Endothelial cell of umbilical vein (primary cell): ENCODE measurements at regions not wholly inside any gene's neighbourhood (a gene's known extent, or its start where the extent isn't known, plus 50 kb on each side); places are given as distances from the start of the nearest gene placed in this dataset.

ENCODE experiments used
- BruUV-seq: library from RNA; stranded (reverse); fragments of 400-500 nt; replicated peaks from 2 replicates; lab custom pipeline; 2021; lab: Mats Ljungman, UMichigan
- CTCF ChIA-PET: fragments of 300-600, 350-600 bp; sonication (Branson Sonifier 250); formaldehyde crosslinking; loops from one replicate; lab custom pipeline; 2021; ENCODE audit warnings: antibody characterized with exemption, inconsistent platforms; lab: Charles Lee
- POLR2A ChIA-PET: fragments of 300-600, 350-600 bp; sonication (Branson Sonifier 250); formaldehyde crosslinking; loops from one replicate; lab custom pipeline; 2021; ENCODE audit warnings: antibody characterized with exemption, inconsistent platforms; lab: Charles Lee
- DNase-seq: peaks from one replicate; pipeline ENCODE4 v3.0.0-alpha.2; 2011; ENCODE audit warnings: low read depth, low spot score
- FAIRE-seq: peaks from 2 replicates; lab custom pipeline; 2011; peaks lifted over from hg19 to GRCh38; lab: Jason Lieb, UNC
- H2AFZ ChIP-seq: 2 replicates; pipeline ENCODE4 v1.6.0; 2012; ENCODE audit warnings: low read depth, low read length, control low read depth, inconsistent platforms
- H3K27ac ChIP-seq: 2 replicates; pipeline ENCODE4 v1.5.1; 2011; ENCODE audit warnings: low read depth, mild to moderate bottlenecking, control low read depth, low read length, moderate library complexity; ENCODE audit not compliant: insufficient read depth
- H3K27me3 ChIP-seq, 2 experiments: 2 replicates each; pipeline versions ENCODE4 v1.6.0 to v1.6.1; 2011; ENCODE audit warnings: low read length in 2 of 2, mixed read lengths in 1 of 2; ENCODE audit not compliant: control insufficient read depth in 2 of 2, insufficient read depth in 2 of 2
- H3K36me3 ChIP-seq, 2 experiments: 2 replicates in 1 of 2; 3 replicates in 1 of 2; pipeline ENCODE4 v1.5.1; 2011; ENCODE audit warnings: low read length in 2 of 2, mild to moderate bottlenecking in 1 of 2, moderate library complexity in 1 of 2; ENCODE audit not compliant: control insufficient read depth in 2 of 2, insufficient read depth in 2 of 2; ENCODE audit errors: extremely low read depth in 1 of 2
- H3K4me1 ChIP-seq: 3 replicates; pipeline ENCODE4 v1.5.1; 2011; ENCODE audit warnings: mild to moderate bottlenecking, low read length; ENCODE audit not compliant: control insufficient read depth, insufficient read depth; ENCODE audit errors: extremely low read depth
- H3K4me2 ChIP-seq: 2 replicates; pipeline ENCODE4 v1.6.1; 2011; ENCODE audit warnings: low read length, control low read depth, mixed read lengths; ENCODE audit not compliant: insufficient read depth
- H3K4me3 ChIP-seq, 3 experiments: fragments of 200-600 bp in 1 of 3; sonication (generic), shearing (Covaris generic) in 1 of 3; replicated peaks in 1 of 3; 2 replicates each; pipeline ENCODE4 v1.5.1; 2011 to 2016; ENCODE audit warnings: control low read depth in 3 of 3, low read length in 3 of 3, mild to moderate bottlenecking in 2 of 3, inconsistent platforms in 1 of 3, low read depth in 1 of 3, moderate library complexity in 1 of 3; ENCODE audit not compliant: insufficient read depth in 1 of 3
- H3K79me2 ChIP-seq: 2 replicates; pipeline ENCODE4 v1.6.0; 2012; ENCODE audit warnings: low read length, inconsistent platforms; ENCODE audit not compliant: control insufficient read depth, insufficient read depth
- H3K9ac ChIP-seq: replicated peaks from 2 replicates; pipeline ENCODE3; 2011; ENCODE audit warnings: low read length, control low read depth; ENCODE audit not compliant: insufficient read depth; ENCODE audit errors: extremely low read depth
- H3K9me1 ChIP-seq: replicated peaks from 3 replicates; pipeline ENCODE4 v1.6.0; 2011; ENCODE audit warnings: mild to moderate bottlenecking, low read length; ENCODE audit not compliant: control insufficient read depth, insufficient read depth; ENCODE audit errors: extremely low read depth
- H3K9me3 ChIP-seq: replicated peaks from 2 replicates; pipeline ENCODE4 v1.5.1; 2012; ENCODE audit warnings: low read length, inconsistent platforms; ENCODE audit not compliant: control insufficient read depth, insufficient read depth
- H4K20me1 ChIP-seq: replicated peaks from 2 replicates; pipeline ENCODE3; 2011; ENCODE audit warnings: mild to moderate bottlenecking, low read length; ENCODE audit not compliant: control insufficient read depth, insufficient read depth; ENCODE audit errors: extremely low read depth
- CTCF ChIP-seq, 2 donors: IDR thresholded peaks; 1 replicate in 1 of 2; 2 replicates in 1 of 2; pipeline ENCODE4 v1.5.1; 2011; ENCODE audit warnings: low read length in 2 of 2, mild to moderate bottlenecking in 2 of 2, moderate library complexity in 2 of 2, control low read depth in 1 of 2, inconsistent platforms in 1 of 2, low read depth in 1 of 2; ENCODE audit not compliant: insufficient read depth in 1 of 2; ENCODE audit errors: extremely low read depth in 1 of 2
- EZH2 ChIP-seq: IDR thresholded peaks from 2 replicates; pipeline ENCODE4 v1.6.1; 2012; ENCODE audit warnings: borderline replicate concordance, low read depth, mild to moderate bottlenecking, moderate library complexity, low read length, inconsistent platforms; ENCODE audit not compliant: severe bottlenecking
- FOS ChIP-seq: IDR thresholded peaks from 2 replicates; pipeline ENCODE4 v1.6.1; 2011; ENCODE audit warnings: mild to moderate bottlenecking, low read length, moderate library complexity, borderline replicate concordance; ENCODE audit not compliant: insufficient read depth
- GATA2 ChIP-seq: IDR thresholded peaks from 2 replicates; pipeline ENCODE4 v1.7.0; 2011; ENCODE audit warnings: low read depth, mild to moderate bottlenecking, moderate library complexity, mixed read lengths, low read length; ENCODE audit not compliant: insufficient read length, insufficient read depth
- JUN ChIP-seq: IDR thresholded peaks from 2 replicates; pipeline ENCODE4 v1.6.1; 2011; ENCODE audit warnings: borderline replicate concordance, low read depth; ENCODE audit not compliant: insufficient read length, insufficient read depth
- MYC ChIP-seq: IDR thresholded peaks from one replicate; pipeline ENCODE4 v1.6.1; 2011; ENCODE audit warnings: mild to moderate bottlenecking, low read depth, low read length
- POLR2A ChIP-seq: IDR thresholded peaks from 2 replicates; pipeline ENCODE4 v1.6.1; 2012; ENCODE audit warnings: low read depth, mild to moderate bottlenecking, control low read depth, low read length
- POLR2AphosphoS5 ChIP-seq: IDR thresholded peaks from 2 replicates; pipeline ENCODE4 v1.6.1; 2012; ENCODE audit warnings: low read depth, mild to moderate bottlenecking, control low read depth, low read length, moderate library complexity; ENCODE audit not compliant: insufficient read depth
- dilution Hi-C: fragments of 300-500 bp; cut with MboI; formaldehyde crosslinking; loops from one replicate; pipeline ENCODE4 v1.15.0; 2019; ENCODE audit warnings: low sequenced_read_pairs; ENCODE audit not compliant: extremely low pct_ligation_motif_present
- intact Hi-C: fragments of 100-400 bp; cut with micrococcal nuclease; formaldehyde crosslinking; loops from one replicate; pipeline ENCODE4 v1.10.0; 2022
- TF ChIP-seq, protein P1 (sequence below): IDR thresholded peaks from 2 replicates; pipeline ENCODE4 v1.6.1; 2011; ENCODE audit not compliant: insufficient read depth, insufficient read length

- H3K4me3 ChIP-seq: no peak overlapping the region
- H3K27ac ChIP-seq: no peak overlapping the region
- H3K36me3 ChIP-seq: no peaks in the 10 kb centered on the region
- no peaks in the 10 kb centered on the region for H3K9me1 ChIP-seq
- TF ChIP-seq POLR2A (no peak), POLR2AphosphoS5 (no peak), GATA2 (no peak), JUN (no peak), FOS (no peak), EZH2 (no peak), CTCF (IDR thresholded peaks at IDR 0.05; ENCODE audit: extremely low read depth in 1 of 2, insufficient read depth in 1 of 2, low read depth in 1 of 2, low read length in 2 of 2) (no peak), MYC (no peak)
- TF ChIP-seq, protein P1, sequence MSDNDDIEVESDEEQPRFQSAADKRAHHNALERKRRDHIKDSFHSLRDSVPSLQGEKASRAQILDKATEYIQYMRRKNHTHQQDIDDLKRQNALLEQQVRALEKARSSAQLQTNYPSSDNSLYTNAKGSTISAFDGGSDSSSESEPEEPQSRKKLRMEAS: no peak
- dilution Hi-C loops: no loop called here
- no peaks in the 10 kb centered on the region for H3K9me3 ChIP-seq
- ChIA-PET POLR2A (no interaction called here), CTCF (no interaction called here)
- H3K4me2 ChIP-seq: no peak overlapping the region
- no peaks in the 10 kb centered on the region for H3K79me2 ChIP-seq
- H2AFZ ChIP-seq: no peak overlapping the region
- H3K27me3 ChIP-seq: no peaks in the 10 kb centered on the region
- no peak overlapping the region for H3K9ac ChIP-seq
- intact Hi-C loops: no loop called here
- FAIRE-seq (no peak), DNase-seq (no peak)
- H4K20me1 ChIP-seq: no peaks in the 10 kb centered on the region
- no peaks in the 10 kb centered on the region for H3K4me1 ChIP-seq
- no TSS peak for BruUV-seq
These were observed 88.2 kb upstream of the CCDC71L start for GRCh38 chr7:106749165-106749564.
